ENCODE measurements at regions not wholly inside any gene's neighbourhood (a gene's known extent, or its start where the extent isn't known, plus 50 kb on each side); places are given as distances from the start of the nearest gene placed in this dataset.
A peak's percentile ranks its signal among the peaks of the same experiment; 100 is the strongest.

- Histone ChIP-seq H3K9me3 (ENCODE audit: control insufficient read depth in 4 of 4, insufficient read depth in 3 of 4, low read length in 3 of 4) (peaks cover 0 to under 1% (median 0%) of the 10 kb centered on the region in 4 donors), H3K27me3 (ENCODE audit: control insufficient read depth in 3 of 3, insufficient read depth in 3 of 3, low read length in 2 of 3) (no peaks in the 10 kb centered on the region), H3K4me3 (no peak overlapping the region), H3K9ac (ENCODE audit: insufficient read depth in 1 of 2, low read length in 2 of 2) (no peak overlapping the region), H3K4me1 (ENCODE audit: control insufficient read depth in 5 of 5, insufficient read depth in 5 of 5, low read length in 5 of 5) (peaks cover 0 to 9% (median 0%) of the 10 kb centered on the region in 5 donors), H3K36me3 (ENCODE audit: control insufficient read depth in 4 of 4, insufficient read depth in 4 of 4, low read length in 4 of 4) (no peaks in the 10 kb centered on the region), H3K27ac (ENCODE audit: low read depth in 1 of 2, low read length in 1 of 2) (no peak overlapping the region)
- DNase-seq (peak; percentile 59 to 90 (median 85)), ATAC-seq (ENCODE audit: insufficient read depth, low FRiP score) (no peak)
- no peak for TF ChIP-seq CTCF (IDR thresholded peaks at IDR 0.05; ENCODE audit: control extremely low read depth, extremely low read depth)
- WGBS, 2 donors: 26 to 43% methylated on average over 3 of the region's 3 CpGs
These were observed 95.3 kb downstream of the TMCO5A start for GRCh38 chr15:38029736-38030135.

GRCh38 chr15:38030609-38031008 lies 96.2 kb downstream of the TMCO5A start:
- no peak for ATAC-seq (ENCODE audit: insufficient read depth, low FRiP score)
- Histone ChIP-seq H3K27me3 (ENCODE audit: control insufficient read depth in 3 of 3, insufficient read depth in 3 of 3, low read length in 2 of 3) (no peaks in the 10 kb centered on the region), H3K4me1 (ENCODE audit: control insufficient read depth in 5 of 5, insufficient read depth in 5 of 5, low read length in 5 of 5) (peaks cover 0 to 9% (median 0%) of the 10 kb centered on the region in 5 donors), H3K27ac (ENCODE audit: low read depth in 1 of 2, low read length in 1 of 2) (no peak overlapping the region), H3K9ac (ENCODE audit: insufficient read depth in 1 of 2, low read length in 2 of 2) (no peak overlapping the region), H3K9me3 (ENCODE audit: control insufficient read depth in 4 of 4, insufficient read depth in 3 of 4, low read length in 3 of 4) (no peaks in the 10 kb centered on the region), H3K36me3 (ENCODE audit: control insufficient read depth in 4 of 4, insufficient read depth in 4 of 4, low read length in 4 of 4) (no peaks in the 10 kb centered on the region), H3K4me3 (no peak overlapping the region)
- no peak for TF ChIP-seq CTCF (IDR thresholded peaks at IDR 0.05; ENCODE audit: control extremely low read depth, extremely low read depth)
- no peak for DNase-seq
- WGBS, 2 donors: 81 to 96% methylated on average over 4 of the region's 4 CpGs

- Histone ChIP-seq H3K36me3 (ENCODE audit: control insufficient read depth in 4 of 4, insufficient read depth in 4 of 4, low read length in 4 of 4) (no peaks in the 10 kb centered on the region), H3K9ac (ENCODE audit: insufficient read depth in 1 of 2, low read length in 2 of 2) (no peak overlapping the region), H3K4me3 (no peak overlapping the region), H3K27me3 (ENCODE audit: control insufficient read depth in 3 of 3, insufficient read depth in 3 of 3, low read length in 2 of 3) (no peaks in the 10 kb centered on the region), H3K9me3 (ENCODE audit: control insufficient read depth in 4 of 4, insufficient read depth in 3 of 4, low read length in 3 of 4) (no peaks in the 10 kb centered on the region), H3K4me1 (ENCODE audit: control insufficient read depth in 5 of 5, insufficient read depth in 5 of 5, low read length in 5 of 5) (no peaks in the 10 kb centered on the region), H3K27ac (ENCODE audit: low read depth in 1 of 2, low read length in 1 of 2) (no peak overlapping the region)
- 90 to 91% methylated on average over 2 of the region's 2 CpGs for WGBS, 2 donors
- DNase-seq (no peak), ATAC-seq (ENCODE audit: insufficient read depth, low FRiP score) (no peak)
- no peak for TF ChIP-seq CTCF (IDR thresholded peaks at IDR 0.05; ENCODE audit: control extremely low read depth, extremely low read depth)
These were observed 101.3 kb downstream of the TMCO5A start for GRCh38 chr15:38035701-38036100.

GRCh38 chr15:38036790-38037338 lies 102.4 kb downstream of the TMCO5A start:
- H3K36me3 ChIP-seq (ENCODE audit: control insufficient read depth in 4 of 4, insufficient read depth in 4 of 4, low read length in 4 of 4): no peaks in the 10 kb centered on the region
- no peaks in the 10 kb centered on the region for H3K27me3 ChIP-seq (ENCODE audit: control insufficient read depth in 3 of 3, insufficient read depth in 3 of 3, low read length in 2 of 3)
- no peak for ATAC-seq (ENCODE audit: insufficient read depth, low FRiP score)
- 59 to 78% methylated on average over 3 of the region's 3 CpGs for WGBS, 2 donors
- no peak overlapping the region for H3K27ac ChIP-seq (ENCODE audit: low read depth in 1 of 2, low read length in 1 of 2)
- DNase-seq: no peak
- H3K4me1 ChIP-seq (ENCODE audit: control insufficient read depth in 5 of 5, insufficient read depth in 5 of 5, low read length in 5 of 5): no peaks in the 10 kb centered on the region
- no peaks in the 10 kb centered on the region for H3K9me3 ChIP-seq (ENCODE audit: control insufficient read depth in 4 of 4, insufficient read depth in 3 of 4, low read length in 3 of 4)
- no peak overlapping the region for H3K9ac ChIP-seq (ENCODE audit: insufficient read depth in 1 of 2, low read length in 2 of 2)
- no peak overlapping the region for H3K4me3 ChIP-seq
- TF ChIP-seq CTCF (IDR thresholded peaks at IDR 0.05; ENCODE audit: control extremely low read depth, extremely low read depth): no peak

Data from lung (tissue), 11 donors.